ENCODE measurements at regions not wholly inside any gene's neighbourhood (a gene's known extent, or its start where the extent isn't known, plus 50 kb on each side); places are given as distances from the start of the nearest gene placed in this dataset.

DNA sequence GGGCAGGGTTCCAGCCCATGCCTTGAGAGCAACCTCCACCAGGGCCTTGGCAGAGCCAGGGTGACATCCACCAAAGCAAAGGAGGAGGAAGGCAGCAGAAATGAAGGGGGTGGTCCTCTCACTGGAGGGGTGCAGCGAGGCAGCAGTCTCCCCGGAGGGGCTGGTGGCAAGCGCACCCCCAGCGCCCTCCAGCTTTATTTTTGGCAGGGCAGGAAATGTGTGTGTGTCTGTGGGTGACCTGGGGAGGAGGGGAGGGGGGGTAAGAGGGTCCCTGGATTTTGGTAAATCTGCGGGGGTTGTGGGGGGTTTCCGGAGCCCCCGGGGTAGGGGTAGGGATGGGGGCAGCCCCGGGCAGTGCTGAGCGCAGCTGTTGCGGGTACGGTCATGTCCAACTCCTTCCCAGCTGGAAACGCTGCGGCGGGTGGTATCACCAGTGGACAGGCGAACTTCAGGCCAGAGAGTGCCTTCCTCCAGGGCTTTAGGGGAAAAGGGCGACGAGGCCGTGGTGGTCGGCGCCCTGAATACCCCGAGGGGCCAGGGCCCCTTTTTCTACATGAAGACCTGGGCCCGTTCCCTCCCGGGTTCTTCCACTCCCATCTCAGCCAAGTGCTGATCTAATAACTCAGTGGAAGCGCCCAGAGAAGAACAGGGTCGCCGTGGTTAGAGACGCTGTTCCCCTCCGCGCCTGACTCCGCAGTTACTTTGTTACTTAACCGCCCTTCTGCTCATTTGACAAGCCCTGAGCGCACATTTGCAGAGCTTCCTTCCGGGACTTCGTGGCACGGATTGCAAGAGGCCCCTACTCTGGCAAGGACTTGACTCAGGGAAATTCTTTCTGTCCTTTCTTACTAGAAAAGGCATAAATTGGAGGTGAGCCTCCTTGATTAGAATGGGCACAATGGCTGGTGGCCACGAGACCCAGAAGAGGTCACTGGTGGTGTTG, 55.2 kb downstream of the FOS start:
- peak; percentile 20 to 28 for DNase-seq (ENCODE audit: low read depth in 2 of 2)

DNA sequence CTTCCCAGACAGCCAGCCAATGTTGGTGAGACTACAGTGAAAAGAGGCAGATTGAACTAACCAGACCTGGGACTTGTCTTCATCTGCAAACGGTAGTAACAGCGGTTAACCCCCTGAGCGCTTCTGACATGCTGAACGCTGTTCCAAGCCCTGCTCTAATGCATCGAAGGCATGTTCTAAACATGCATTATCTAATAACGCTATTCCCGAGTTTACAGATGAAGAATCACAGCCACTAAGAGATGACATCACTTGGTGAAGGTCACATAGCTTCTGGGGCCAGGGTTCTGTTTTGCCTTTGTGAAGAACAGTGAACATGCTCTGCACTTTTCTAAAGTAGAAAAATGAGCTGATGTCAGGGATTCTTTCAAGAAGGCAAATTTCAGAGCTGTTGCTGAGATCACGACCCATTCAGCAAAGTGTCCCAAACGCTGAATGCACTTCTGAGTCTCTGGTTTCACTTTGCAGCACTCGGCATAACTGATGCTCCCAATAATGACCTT, 56.0 kb downstream of the FOS start:
- no peak for DNase-seq (ENCODE audit: low read depth in 2 of 2)

DNA sequence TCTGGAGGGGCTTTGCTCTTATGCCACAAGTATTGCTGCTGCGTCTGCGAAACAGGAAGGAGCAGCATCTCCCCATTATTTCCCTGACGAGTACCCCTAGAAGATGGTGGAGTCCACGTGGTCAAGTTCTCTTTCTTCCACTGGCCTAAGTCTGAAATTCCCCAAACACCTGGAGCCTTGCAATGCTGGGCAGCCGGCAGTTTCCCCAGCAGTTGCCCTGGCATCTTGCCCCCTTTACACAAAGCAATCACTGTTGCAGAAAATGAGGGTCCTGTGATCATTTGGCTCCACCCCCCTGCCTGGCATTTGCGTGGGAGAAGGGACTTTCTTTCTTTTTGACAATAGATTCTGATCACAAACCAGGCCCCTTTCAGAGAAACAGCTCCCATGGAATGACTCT, 56.9 kb downstream of the FOS start:
- DNase-seq (ENCODE audit: low read depth in 2 of 2), result no peak

DNA sequence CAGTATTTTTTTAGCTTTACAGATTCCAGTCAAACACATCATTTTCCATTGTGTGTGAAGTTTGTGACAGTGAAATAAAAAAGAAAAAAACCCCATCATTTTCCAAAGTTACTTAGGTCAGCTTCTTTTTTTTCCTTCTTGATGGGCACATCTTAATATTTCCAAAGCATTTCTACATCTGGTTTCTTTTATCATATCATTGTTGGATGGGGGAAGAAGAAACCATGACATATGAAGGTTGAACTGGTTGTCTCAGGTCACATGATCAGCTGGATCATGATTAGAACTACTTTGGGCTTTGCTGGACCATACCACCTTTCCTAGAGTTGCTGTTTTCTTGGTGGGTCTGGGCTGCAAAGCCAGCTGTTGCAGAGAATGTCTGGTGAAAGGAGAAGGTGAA, 59.8 kb downstream of the FOS start:
- DNase-seq (ENCODE audit: low read depth in 2 of 2), result no peak

DNA sequence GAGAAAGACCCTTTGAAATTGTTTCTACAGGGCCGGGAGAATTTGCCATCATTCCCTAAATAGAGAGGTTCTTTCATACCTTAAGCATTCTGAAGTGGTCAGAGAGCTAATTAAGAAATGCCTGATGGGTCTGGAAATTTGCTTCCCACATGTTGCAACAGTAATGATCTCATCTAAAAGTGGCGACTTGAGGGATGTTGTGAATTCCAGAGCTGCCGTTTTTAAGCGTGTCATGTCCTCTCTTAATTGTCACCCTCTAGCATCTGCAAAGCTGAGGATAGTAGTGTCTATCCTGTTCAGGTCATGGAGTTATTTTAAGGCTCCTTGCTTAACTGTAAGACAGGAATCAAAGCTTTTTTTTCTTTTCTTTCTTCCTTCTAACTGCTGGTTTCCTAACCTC, 60.4 kb downstream of the FOS start:
- no peak for DNase-seq (ENCODE audit: low read depth in 2 of 2)

GRCh38 chr14:75340921-75341320, 62.3 kb downstream of the FOS start:
- DNase-seq (ENCODE audit: low read depth in 2 of 2), result no peak

- no peak for DNase-seq (ENCODE audit: low read depth in 2 of 2)
Observed at GRCh38 chr14:75341620-75342019, 63.0 kb downstream of the FOS start.

DNA sequence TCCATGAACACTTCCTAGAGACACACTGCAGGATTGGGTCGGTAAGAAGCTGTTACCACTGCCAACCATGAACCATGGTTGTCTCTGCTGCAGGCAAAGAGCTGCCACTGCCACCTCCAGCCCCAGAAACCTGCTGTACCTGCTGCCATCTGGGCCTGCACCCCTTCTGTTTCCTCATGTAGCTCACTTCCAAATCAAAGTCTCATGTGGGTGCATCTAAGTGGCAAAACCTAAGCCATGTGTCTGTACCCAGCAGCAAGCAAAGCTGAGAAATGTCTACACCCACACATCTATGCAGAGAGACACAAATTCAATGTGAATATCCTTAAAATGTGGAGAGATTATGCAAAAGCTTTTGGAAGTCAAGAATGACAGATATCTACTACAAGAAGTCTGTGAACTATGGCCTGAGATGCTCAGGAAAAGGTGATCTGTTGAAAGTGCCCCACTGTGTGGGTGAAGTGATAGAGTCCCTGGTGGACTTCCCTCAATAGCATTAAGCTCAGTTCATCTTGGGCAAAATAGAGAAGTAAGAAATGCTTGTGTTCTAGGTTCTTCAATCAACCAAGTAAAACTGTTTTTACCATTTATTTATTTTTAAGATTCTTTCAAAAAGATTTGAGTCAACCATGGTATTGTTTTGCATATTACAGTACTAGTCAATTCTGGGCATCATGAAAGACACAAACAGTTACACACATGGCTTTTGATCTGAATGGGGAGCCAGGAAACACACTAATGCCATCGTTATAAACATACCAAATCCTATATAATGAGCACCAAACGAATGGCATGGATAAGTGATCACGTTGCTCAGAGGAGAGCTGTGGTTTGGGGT, 64.4 kb downstream of the FOS start:
- DNase-seq (ENCODE audit: low read depth in 2 of 2), result no peak

- no peak for DNase-seq (ENCODE audit: low read depth in 2 of 2)
Observed at GRCh38 chr14:75343911-75344310, 65.3 kb downstream of the FOS start.

GRCh38 chr14:75344411-75344810, 65.8 kb downstream of the FOS start:
- DNase-seq (ENCODE audit: low read depth in 2 of 2), result no peak

GRCh38 chr14:75350505-75351060, 72.0 kb downstream of the FOS start:
- DNase-seq (ENCODE audit: low read depth in 2 of 2), result no peak

- DNase-seq (ENCODE audit: low read depth in 2 of 2), result no peak
Observed at GRCh38 chr14:75359098-75359497, 68.7 kb upstream of the JDP2 start.

DNA sequence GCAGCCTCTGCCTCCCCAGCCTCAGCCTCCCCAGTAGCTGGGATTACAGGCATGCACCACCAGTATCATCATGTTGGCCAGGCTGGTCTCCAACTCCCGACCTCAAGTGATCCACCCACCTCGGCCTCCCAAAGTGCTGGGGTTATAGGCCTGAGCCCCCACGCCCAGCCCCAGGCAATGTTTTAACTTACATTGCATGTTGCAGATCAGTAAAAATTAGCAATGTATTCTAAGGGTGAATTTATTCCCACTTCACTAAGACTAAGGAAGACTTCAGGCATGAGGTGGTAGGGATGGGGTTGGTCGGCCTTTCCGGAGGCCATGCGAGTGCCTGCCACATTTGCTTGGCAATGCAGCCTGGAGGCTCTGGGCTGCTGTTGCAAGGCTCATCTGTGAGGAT, 66.8 kb upstream of the JDP2 start:
- DNase-seq (ENCODE audit: low read depth in 2 of 2), result no peak

GRCh38 chr14:75361751-75362433, 65.9 kb upstream of the JDP2 start:
- DNase-seq (ENCODE audit: low read depth in 2 of 2), result no peak

GRCh38 chr14:75363130-75363529, 64.7 kb upstream of the JDP2 start:
- DNase-seq (ENCODE audit: low read depth in 2 of 2), result no peak

- no peak for DNase-seq (ENCODE audit: low read depth in 2 of 2)
Observed at GRCh38 chr14:75363570-75364227, 64.1 kb upstream of the JDP2 start.

GRCh38 chr14:75365116-75365515, 62.7 kb upstream of the JDP2 start:
- no peak for DNase-seq (ENCODE audit: low read depth in 2 of 2)

GRCh38 chr14:75366963-75367362, 60.9 kb upstream of the JDP2 start:
- no peak for DNase-seq (ENCODE audit: low read depth in 2 of 2)

DNA sequence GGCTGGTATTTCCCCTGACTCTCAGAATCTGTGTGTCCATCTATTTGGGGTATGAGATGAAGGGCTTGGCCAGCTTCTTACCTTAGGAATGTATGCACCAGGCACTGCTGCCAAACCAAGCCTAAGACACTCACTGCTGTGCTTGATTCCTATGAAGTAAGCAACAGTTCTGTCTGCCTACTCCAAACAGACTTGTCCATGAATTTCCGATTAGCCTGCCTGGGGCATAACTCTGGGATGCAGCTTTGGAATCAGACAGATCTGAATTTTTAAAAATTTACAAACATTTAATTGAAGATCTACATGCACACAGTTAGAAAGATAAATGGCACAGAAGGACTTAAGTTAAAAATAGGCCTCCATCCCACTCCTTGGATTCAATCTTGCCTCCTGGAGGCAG, 59.5 kb upstream of the JDP2 start:
- no peak for DNase-seq (ENCODE audit: low read depth in 2 of 2)

GRCh38 chr14:75369506-75369905, 58.3 kb upstream of the JDP2 start:
- no peak for DNase-seq (ENCODE audit: low read depth in 2 of 2)

Measured in stimulated activated CD8-positive, alpha-beta memory T cell treated with anti-CD3 and anti-CD28 coated beads, Interleukin-7, amount 100 ng/mL, for 4 hours (primary cell).